ENCODE measurements at regions not wholly inside any gene's neighbourhood (a gene's known extent, or its start where the extent isn't known, plus 50 kb on each side); places are given as distances from the start of the nearest gene placed in this dataset.

DNA sequence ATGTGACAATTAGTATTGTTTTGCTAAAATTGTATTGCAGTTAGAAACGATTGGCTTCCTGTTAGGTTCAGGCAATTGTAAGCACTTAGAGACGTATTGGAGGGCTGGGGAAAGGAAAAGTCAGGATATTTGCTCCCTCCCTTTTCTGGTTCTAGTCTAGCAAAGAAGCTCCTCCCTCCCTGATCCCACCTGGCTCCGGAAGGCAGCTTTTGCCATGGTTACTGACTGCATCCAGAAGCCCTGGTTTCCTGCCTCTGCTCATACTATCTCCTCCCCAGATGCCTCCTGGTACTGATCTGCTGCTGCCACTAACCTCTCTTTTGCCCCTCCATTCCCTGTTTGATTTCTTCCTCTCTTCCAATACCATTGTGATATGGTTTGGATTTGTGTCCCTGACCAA, 275.9 kb downstream of the MREG start:
- TF ChIP-seq, protein P1, sequence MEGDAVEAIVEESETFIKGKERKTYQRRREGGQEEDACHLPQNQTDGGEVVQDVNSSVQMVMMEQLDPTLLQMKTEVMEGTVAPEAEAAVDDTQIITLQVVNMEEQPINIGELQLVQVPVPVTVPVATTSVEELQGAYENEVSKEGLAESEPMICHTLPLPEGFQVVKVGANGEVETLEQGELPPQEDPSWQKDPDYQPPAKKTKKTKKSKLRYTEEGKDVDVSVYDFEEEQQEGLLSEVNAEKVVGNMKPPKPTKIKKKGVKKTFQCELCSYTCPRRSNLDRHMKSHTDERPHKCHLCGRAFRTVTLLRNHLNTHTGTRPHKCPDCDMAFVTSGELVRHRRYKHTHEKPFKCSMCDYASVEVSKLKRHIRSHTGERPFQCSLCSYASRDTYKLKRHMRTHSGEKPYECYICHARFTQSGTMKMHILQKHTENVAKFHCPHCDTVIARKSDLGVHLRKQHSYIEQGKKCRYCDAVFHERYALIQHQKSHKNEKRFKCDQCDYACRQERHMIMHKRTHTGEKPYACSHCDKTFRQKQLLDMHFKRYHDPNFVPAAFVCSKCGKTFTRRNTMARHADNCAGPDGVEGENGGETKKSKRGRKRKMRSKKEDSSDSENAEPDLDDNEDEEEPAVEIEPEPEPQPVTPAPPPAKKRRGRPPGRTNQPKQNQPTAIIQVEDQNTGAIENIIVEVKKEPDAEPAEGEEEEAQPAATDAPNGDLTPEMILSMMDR (IDR thresholded peaks at IDR 0.05), result no peak
- TF ChIP-seq EP300 (IDR thresholded peaks at IDR 0.05) (no peak), POLR2A (IDR thresholded peaks at IDR 0.05) (no peak)

Data from ovary (tissue), 3 donors.